K562 (cell line): ENCODE measurements at regions not wholly inside any gene's neighbourhood (a gene's known extent, or its start where the extent isn't known, plus 50 kb on each side); places are given as distances from the start of the nearest gene placed in this dataset.

Source experiments
- E2F5 ChIP-seq: sonication (generic); formaldehyde crosslinking; IDR thresholded peaks from 2 replicates; pipeline ENCODE4 v1.8.0; 2022; ENCODE audit warnings: mild to moderate bottlenecking, missing genetic modification reagents
- NCOA1 ChIP-seq: fragments of 450-650 bp; IDR thresholded peaks from 2 replicates; pipeline ENCODE4 v1.6.1; 2016; ENCODE audit warnings: low read depth

DNA sequence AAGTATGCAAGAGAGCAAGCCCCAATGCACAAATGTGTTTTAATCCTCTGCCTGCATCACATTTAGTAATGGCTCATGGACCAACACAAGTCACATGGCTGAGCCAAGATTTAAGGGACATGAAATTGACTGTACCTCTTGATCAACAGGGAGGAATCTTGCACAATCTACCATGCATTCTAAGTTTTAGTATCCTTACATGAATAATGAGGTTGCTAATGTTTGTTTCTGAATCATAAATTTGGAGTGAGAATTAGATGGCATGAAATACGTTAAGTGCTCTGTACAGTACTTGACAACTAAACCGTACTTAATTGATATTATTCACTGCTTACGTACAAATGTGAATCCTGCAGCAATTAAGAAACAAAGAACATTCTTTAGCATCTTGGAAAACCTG lies 553.8 kb upstream of the JAG1 start:
- TF ChIP-seq NCOA1 (no peak), E2F5 (CRISPR knock-in tag) (no peak)
